Fibroblast of lung (primary cell): ENCODE measurements at regions not wholly inside any gene's neighbourhood (a gene's known extent, or its start where the extent isn't known, plus 50 kb on each side); places are given as distances from the start of the nearest gene placed in this dataset.

ENCODE experiments used
- DNase-seq, 2 donors: peaks; one replicate each; pipeline versions ENCODE4 v3.0.0 to v3.0.0-alpha.2; 2010; ENCODE audit warnings: low read depth in 2 of 2
- H2AFZ ChIP-seq: 2 replicates; pipeline ENCODE4 v1.5.1; 2012; ENCODE audit warnings: low read length, control low read depth, inconsistent platforms
- H3K27ac ChIP-seq: 2 replicates; pipeline ENCODE4 v1.5.1; 2011; ENCODE audit warnings: low read length, control low read depth; ENCODE audit not compliant: insufficient read depth
- H3K27me3 ChIP-seq: 2 replicates; pipeline ENCODE4 v1.5.1; 2011; ENCODE audit warnings: mild to moderate bottlenecking, low read length; ENCODE audit not compliant: control insufficient read depth, insufficient read depth
- H3K36me3 ChIP-seq: 2 replicates; pipeline ENCODE4 v1.5.1; 2011; ENCODE audit warnings: low read length; ENCODE audit not compliant: control insufficient read depth, insufficient read depth
- H3K4me1 ChIP-seq: 2 replicates; pipeline ENCODE4 v1.5.1; 2011; ENCODE audit warnings: low read length; ENCODE audit not compliant: control insufficient read depth, insufficient read depth; ENCODE audit errors: extremely low read depth
- H3K4me2 ChIP-seq: 2 replicates; pipeline ENCODE4 v1.5.1; 2011; ENCODE audit warnings: low read length, control low read depth; ENCODE audit not compliant: insufficient read depth; ENCODE audit errors: extremely low read depth
- H3K4me3 ChIP-seq, 4 experiments: fragments of 200-600 bp in 1 of 4; sonication (generic) in 1 of 4; replicated peaks in 1 of 4; 2 replicates each; pipeline ENCODE4 v1.5.1; 2011 to 2016; ENCODE audit warnings: low read length in 4 of 4, low read depth in 3 of 4, mild to moderate bottlenecking in 3 of 4, control low read depth in 2 of 4, inconsistent platforms in 1 of 4, mixed read lengths in 1 of 4; ENCODE audit not compliant: insufficient read depth in 1 of 4; ENCODE audit errors: control extremely low read depth in 1 of 4
- H3K79me2 ChIP-seq: 2 replicates; pipeline ENCODE4 v1.5.1; 2012; ENCODE audit warnings: mild to moderate bottlenecking, low read length, inconsistent platforms; ENCODE audit not compliant: control insufficient read depth, insufficient read depth
- H3K9ac ChIP-seq: 2 replicates; pipeline ENCODE4 v1.5.1; 2011; ENCODE audit warnings: mild to moderate bottlenecking, low read length, control low read depth; ENCODE audit not compliant: insufficient read depth
- H3K9me3 ChIP-seq: 2 replicates; pipeline ENCODE4 v1.5.1; 2012; ENCODE audit warnings: low read depth, low read length; ENCODE audit not compliant: control insufficient read depth, insufficient read depth
- H4K20me1 ChIP-seq: 2 replicates; pipeline ENCODE4 v1.5.1; 2011; ENCODE audit warnings: low read length; ENCODE audit not compliant: control insufficient read depth, insufficient read depth; ENCODE audit errors: extremely low read depth
- CTCF ChIP-seq, 2 donors: IDR thresholded peaks in 1 of 2; conservative IDR thresholded peaks in 1 of 2; 1 replicate in 1 of 2; 2 replicates in 1 of 2; pipeline ENCODE4 v1.5.1; 2011 to 2012; ENCODE audit warnings: low read length in 2 of 2, control low read depth in 1 of 2, inconsistent platforms in 1 of 2, low read depth in 1 of 2, mild to moderate bottlenecking in 1 of 2
- EZH2 ChIP-seq: IDR thresholded peaks from 2 replicates; pipeline ENCODE4 v1.5.1; 2012; ENCODE audit warnings: low read length, control low read depth, mild to moderate bottlenecking; ENCODE audit errors: missing control alignments

- Histone ChIP-seq H3K27me3 (no peaks in the 10 kb centered on the region), H3K4me3 (no peak overlapping the region), H2AFZ (no peak overlapping the region), H3K4me1 (no peaks in the 10 kb centered on the region), H3K9me3 (no peaks in the 10 kb centered on the region), H3K27ac (no peak overlapping the region), H3K36me3 (no peaks in the 10 kb centered on the region), H4K20me1 (no peaks in the 10 kb centered on the region), H3K79me2 (no peaks in the 10 kb centered on the region), H3K4me2 (no peak overlapping the region), H3K9ac (no peak overlapping the region)
- no peak for TF ChIP-seq EZH2
- TF ChIP-seq CTCF (conservative IDR thresholded peaks at IDR 0.05 in 1 of 2, IDR thresholded peaks at IDR 0.05 in 1 of 2; ENCODE audit: low read depth in 1 of 2, low read length in 2 of 2), result no peak
- DNase-seq, result no peak
Observed at GRCh38 chr13:83613524-83613923, 268.8 kb downstream of the SLITRK1 start.

GRCh38 chr13:83601539-83601938 is 280.7 kb downstream of the SLITRK1 start:
- DNase-seq, result no peak
- TF ChIP-seq CTCF (conservative IDR thresholded peaks at IDR 0.05 in 1 of 2, IDR thresholded peaks at IDR 0.05 in 1 of 2; ENCODE audit: low read depth in 1 of 2, low read length in 2 of 2), result no peak
- no peak for TF ChIP-seq EZH2
- Histone ChIP-seq H3K4me2 (no peak overlapping the region), H3K27ac (no peak overlapping the region), H3K27me3 (no peaks in the 10 kb centered on the region), H3K4me3 (no peak overlapping the region), H3K36me3 (no peaks in the 10 kb centered on the region), H3K79me2 (no peaks in the 10 kb centered on the region), H2AFZ (no peak overlapping the region), H3K4me1 (no peaks in the 10 kb centered on the region), H4K20me1 (no peaks in the 10 kb centered on the region), H3K9me3 (no peaks in the 10 kb centered on the region), H3K9ac (no peak overlapping the region)

DNA sequence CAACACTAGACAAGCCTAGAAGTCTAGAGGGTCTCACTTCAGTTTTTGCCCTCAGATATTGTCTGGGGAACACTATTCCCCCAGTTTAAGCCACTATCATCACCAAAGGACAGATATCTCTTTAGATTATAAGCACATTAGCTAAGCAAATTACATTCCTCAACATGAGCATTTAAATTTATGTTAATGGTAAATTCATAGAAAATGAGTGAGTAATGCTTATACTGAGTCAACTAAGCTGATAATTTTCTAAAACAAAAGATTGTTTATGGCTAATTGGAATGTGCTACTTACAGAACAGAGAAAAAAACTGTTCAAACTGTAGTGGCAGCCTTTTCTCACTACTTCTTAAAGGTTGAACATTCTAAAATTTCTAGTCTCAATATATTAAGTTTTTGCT is 290.2 kb downstream of the SLITRK1 start:
- no peaks in the 10 kb centered on the region for H3K9me3 ChIP-seq
- no peaks in the 10 kb centered on the region for H3K79me2 ChIP-seq
- no peaks in the 10 kb centered on the region for H4K20me1 ChIP-seq
- H3K4me2 ChIP-seq, result no peak overlapping the region
- DNase-seq, result no peak
- H2AFZ ChIP-seq, result no peak overlapping the region
- H3K36me3 ChIP-seq, result no peaks in the 10 kb centered on the region
- no peaks in the 10 kb centered on the region for H3K27me3 ChIP-seq
- no peak overlapping the region for H3K9ac ChIP-seq
- H3K27ac ChIP-seq, result no peak overlapping the region
- H3K4me1 ChIP-seq, result no peaks in the 10 kb centered on the region
- H3K4me3 ChIP-seq, result no peak overlapping the region
- TF ChIP-seq EZH2, result no peak
- no peak for TF ChIP-seq CTCF (conservative IDR thresholded peaks at IDR 0.05 in 1 of 2, IDR thresholded peaks at IDR 0.05 in 1 of 2; ENCODE audit: low read depth in 1 of 2, low read length in 2 of 2)
